NB4 (cell line): ENCODE measurements at regions not wholly inside any gene's neighbourhood (a gene's known extent, or its start where the extent isn't known, plus 50 kb on each side); places are given as distances from the start of the nearest gene placed in this dataset.
A peak's percentile ranks its signal among the peaks of the same experiment; 100 is the strongest.
"Not testable (repeated sequence)": the region's sequence is repeated elsewhere in the genome, so short reads cannot be mapped to it uniquely, and the experiment has no call there.

Source experiments
- DNase-seq: peaks from one replicate; pipeline ENCODE4 v3.0.0; 2010; ENCODE audit warnings: low read depth
- H3K4me3 ChIP-seq: one replicate; pipeline ENCODE4 v1.5.1; 2011; ENCODE audit warnings: mild to moderate bottlenecking, low read depth, low read length, moderate library complexity
- CTCF ChIP-seq: IDR thresholded peaks from one replicate; pipeline ENCODE4 v1.5.1; 2012; ENCODE audit warnings: low read depth, low read length
- MYC ChIP-seq: IDR thresholded peaks from 2 replicates; pipeline ENCODE4 v1.6.1; 2011; ENCODE audit warnings: low read depth, low read length
- POLR2A ChIP-seq: IDR thresholded peaks from 2 replicates; pipeline ENCODE4 v1.6.1; 2011; ENCODE audit warnings: mild to moderate bottlenecking; ENCODE audit not compliant: insufficient read length; ENCODE audit errors: extremely low read depth
- TF ChIP-seq, protein P1 (sequence below): IDR thresholded peaks from 2 replicates; pipeline ENCODE4 v1.6.1; 2011; ENCODE audit warnings: low read depth, low read length

DNA sequence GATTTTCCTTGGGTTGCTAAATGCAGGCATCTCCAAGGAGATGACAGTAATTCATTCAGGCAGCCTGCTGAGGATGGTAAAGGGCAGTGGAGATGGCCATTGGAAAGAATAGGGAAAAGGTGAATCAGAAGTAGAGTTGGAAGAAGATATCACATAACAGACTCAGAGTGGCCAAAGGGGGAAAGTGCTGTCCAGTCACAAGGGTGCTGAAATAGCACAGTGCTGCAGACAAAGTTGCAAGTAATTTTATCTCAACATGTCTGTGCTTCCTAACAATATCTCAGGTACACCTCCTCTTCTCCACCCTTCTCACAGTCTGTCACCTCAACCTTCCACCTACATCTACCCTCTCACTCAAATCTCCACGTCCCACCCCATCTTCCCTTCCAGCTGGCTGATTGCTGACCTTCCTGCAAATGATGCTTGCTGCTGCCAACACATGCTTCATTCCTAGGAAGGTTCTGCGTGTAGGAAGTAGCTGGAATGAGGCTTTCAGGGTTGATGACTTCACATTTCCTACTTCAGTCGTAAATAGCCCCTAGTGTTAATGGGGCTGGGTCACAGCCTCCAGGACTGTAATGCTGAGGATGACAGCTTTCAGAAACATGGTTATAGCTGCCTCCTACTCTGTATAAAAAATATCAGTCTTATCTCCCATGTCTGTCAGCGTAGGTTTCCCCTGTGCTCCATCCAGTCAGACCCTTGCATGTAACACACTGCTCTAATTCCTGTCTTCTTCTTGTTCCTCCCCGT lies 123.9 kb downstream of the CTNND1 start:
- TF ChIP-seq POLR2A = no peak
- no peak for TF ChIP-seq MYC
- TF ChIP-seq CTCF = no peak
- H3K4me3 ChIP-seq = no peak overlapping the region
- DNase-seq = peak; percentile 48

DNA sequence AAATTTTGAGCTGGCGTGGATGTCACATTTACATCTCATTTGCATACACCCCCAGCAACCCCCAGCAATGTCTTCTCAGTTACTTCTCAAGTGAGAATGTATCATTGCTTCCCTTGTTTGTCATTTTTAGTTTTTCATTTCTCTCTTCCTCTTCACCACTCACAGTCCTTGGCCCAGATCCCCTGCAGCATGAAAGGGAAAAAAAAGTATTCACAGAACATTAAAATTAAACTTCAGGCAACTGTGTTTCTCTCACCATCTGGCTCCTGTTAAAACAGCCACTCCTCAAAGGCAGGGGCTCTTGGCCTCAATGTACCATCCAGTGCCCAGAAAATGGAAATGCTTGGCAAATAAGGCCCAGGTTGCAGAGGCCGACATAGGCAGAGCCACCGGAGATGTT lies 126.8 kb downstream of the CTNND1 start:
- no peak for TF ChIP-seq CTCF
- TF ChIP-seq MYC = no peak
- TF ChIP-seq POLR2A = no peak
- TF ChIP-seq, protein P1, sequence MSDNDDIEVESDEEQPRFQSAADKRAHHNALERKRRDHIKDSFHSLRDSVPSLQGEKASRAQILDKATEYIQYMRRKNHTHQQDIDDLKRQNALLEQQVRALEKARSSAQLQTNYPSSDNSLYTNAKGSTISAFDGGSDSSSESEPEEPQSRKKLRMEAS = no peak
- no peak for DNase-seq
- H3K4me3 ChIP-seq = no peak overlapping the region

GRCh38 chr11:57890521-57890920 lies 128.9 kb downstream of the CTNND1 start:
- no peak overlapping the region for H3K4me3 ChIP-seq
- no peak for DNase-seq
- TF ChIP-seq MYC (no peak), POLR2A (no peak), CTCF (no peak)
- TF ChIP-seq, protein P1 = no peak

DNA sequence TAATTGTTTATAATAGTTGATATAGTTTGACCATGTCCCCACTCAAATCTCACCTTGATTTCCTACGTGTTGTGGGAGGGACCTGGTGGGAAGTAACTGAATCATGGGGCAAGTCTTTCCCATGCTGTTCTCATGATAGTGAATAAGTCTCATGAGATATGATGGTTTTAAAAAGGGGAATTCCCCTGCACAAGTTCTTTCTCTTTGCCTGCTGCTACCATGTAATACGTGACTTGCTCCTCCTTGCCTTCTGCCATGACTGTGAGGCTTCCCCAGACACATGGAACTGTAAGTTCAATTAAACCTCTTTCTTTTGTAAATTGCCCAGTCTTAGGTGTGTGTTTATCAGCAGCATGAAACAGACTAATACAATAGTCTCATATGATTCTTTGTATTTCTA lies 130.5 kb upstream of the OR9Q1 start:
- not testable (repeated sequence) for DNase-seq, H3K4me3 ChIP-seq

- TF ChIP-seq, protein P1 = no peak
- TF ChIP-seq MYC (no peak), POLR2A (no peak), CTCF (no peak)
- no peak for DNase-seq
- no peak overlapping the region for H3K4me3 ChIP-seq
Measured at GRCh38 chr11:57896361-57897145, 127.1 kb upstream of the OR9Q1 start.

GRCh38 chr11:57899378-57899777 lies 124.3 kb upstream of the OR9Q1 start:
- H3K4me3 ChIP-seq = no peak overlapping the region
- DNase-seq = no peak
- TF ChIP-seq POLR2A (no peak), MYC (no peak), CTCF (no peak)
- TF ChIP-seq, protein P1 = no peak
